Bronchial epithelial cell (primary cell): ENCODE measurements at regions not wholly inside any gene's neighbourhood (a gene's known extent, or its start where the extent isn't known, plus 50 kb on each side); places are given as distances from the start of the nearest gene placed in this dataset.

Experiments
- DNase-seq: peaks from one replicate; pipeline ENCODE4 v3.0.0-alpha.2; 2010; ENCODE audit warnings: low read depth
- FAIRE-seq: peaks from 2 replicates; lab custom pipeline; 2011; peaks lifted over from hg19 to GRCh38; lab: Jason Lieb, UNC
- H3K27me3 ChIP-seq: 2 replicates; pipeline ENCODE4 v1.5.1; 2011; ENCODE audit warnings: low read length; ENCODE audit not compliant: control insufficient read depth, insufficient read depth
- H3K36me3 ChIP-seq: 2 replicates; pipeline ENCODE4 v1.5.1; 2011; ENCODE audit warnings: low read length; ENCODE audit not compliant: control insufficient read depth, insufficient read depth
- H3K4me3 ChIP-seq: 2 replicates; pipeline ENCODE4 v1.5.1; 2011; ENCODE audit warnings: mild to moderate bottlenecking, low read depth, low read length, control low read depth
- CTCF ChIP-seq: IDR thresholded peaks from 2 replicates; pipeline ENCODE4 v1.5.1; 2011; ENCODE audit warnings: mild to moderate bottlenecking, moderate library complexity, low read length, control low read depth, inconsistent platforms; ENCODE audit not compliant: insufficient read depth, severe bottlenecking

GRCh38 chr5:131081374-131081773, 83.7 kb downstream of the HINT1 start:
- no peak for FAIRE-seq
- H3K4me3 ChIP-seq, result no peak overlapping the region
- no peaks in the 10 kb centered on the region for H3K27me3 ChIP-seq
- H3K36me3 ChIP-seq, result no peaks in the 10 kb centered on the region
- no peak for TF ChIP-seq CTCF
- DNase-seq, result peak; percentile 6

- TF ChIP-seq CTCF, result no peak
- H3K27me3 ChIP-seq, result no peaks in the 10 kb centered on the region
- DNase-seq, result no peak
- no peak overlapping the region for H3K4me3 ChIP-seq
- no peak for FAIRE-seq
- no peaks in the 10 kb centered on the region for H3K36me3 ChIP-seq
These were observed 85.8 kb downstream of the HINT1 start for GRCh38 chr5:131079232-131079631.

DNA sequence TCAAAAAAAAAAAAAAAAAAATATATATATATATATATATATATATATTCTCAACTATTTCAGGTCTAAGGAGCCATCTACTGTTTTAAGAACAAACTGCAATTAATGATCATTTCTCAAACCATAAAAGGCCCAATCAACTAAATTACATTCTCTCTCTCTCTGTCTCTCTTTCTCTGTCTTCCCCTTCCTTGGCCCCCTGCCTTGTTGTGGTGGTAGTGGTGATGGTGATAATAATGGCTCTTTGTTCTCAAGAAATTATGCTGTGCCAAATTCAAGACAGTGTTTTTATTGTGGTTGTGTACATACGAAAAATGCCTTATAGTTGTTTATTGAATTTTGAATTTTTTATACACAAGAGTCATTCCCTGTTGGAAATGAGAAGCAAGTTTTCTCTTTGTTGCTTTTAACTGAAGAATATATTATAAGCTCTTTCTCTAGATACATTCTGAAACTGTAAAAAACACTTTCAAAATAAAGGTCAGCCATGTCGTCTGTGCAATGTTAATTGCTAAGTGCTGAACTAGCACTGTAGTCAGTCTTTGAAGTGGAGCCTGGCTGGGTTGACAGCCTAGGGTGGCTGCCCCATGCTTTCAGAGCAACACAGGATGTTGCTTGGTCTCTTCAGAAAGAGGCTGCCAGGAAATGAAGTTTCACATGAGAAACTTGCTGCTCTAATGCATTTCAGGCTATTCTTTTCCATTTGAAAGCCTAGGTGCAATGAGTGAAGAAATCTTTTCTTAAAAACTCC, 96.0 kb downstream of the HINT1 start:
- no peaks in the 10 kb centered on the region for H3K27me3 ChIP-seq
- H3K4me3 ChIP-seq, result no peak overlapping the region
- FAIRE-seq (no peak), DNase-seq (no peak)
- no peak for TF ChIP-seq CTCF
- H3K36me3 ChIP-seq, result no peaks in the 10 kb centered on the region

DNA sequence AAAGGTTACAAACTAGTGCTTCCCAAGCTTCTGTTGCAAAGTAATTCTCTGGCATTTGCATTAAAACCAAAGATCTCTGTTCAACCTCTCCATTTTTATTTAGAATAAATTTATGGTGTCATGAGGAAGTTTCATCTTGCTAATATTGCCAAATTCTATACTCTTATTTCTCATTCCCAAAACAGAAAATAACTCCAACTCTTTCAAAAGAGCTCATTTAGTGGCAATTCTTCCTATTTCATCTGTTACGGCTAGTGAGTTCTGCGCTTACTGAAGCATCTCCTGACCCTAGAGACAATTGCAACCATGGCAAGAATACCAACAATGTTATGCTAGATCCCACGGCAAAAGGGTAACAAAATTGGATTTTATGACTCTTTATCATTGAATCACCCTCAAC, 97.0 kb downstream of the HINT1 start:
- DNase-seq (no peak), FAIRE-seq (no peak)
- Histone ChIP-seq H3K4me3 (no peak overlapping the region), H3K27me3 (no peaks in the 10 kb centered on the region), H3K36me3 (no peaks in the 10 kb centered on the region)
- TF ChIP-seq CTCF, result no peak

GRCh38 chr5:131067636-131068035, 97.4 kb downstream of the HINT1 start:
- no peak for TF ChIP-seq CTCF
- DNase-seq (peak; percentile 71), FAIRE-seq (no peak)
- H3K36me3 ChIP-seq, result no peaks in the 10 kb centered on the region
- H3K4me3 ChIP-seq, result no peak overlapping the region
- H3K27me3 ChIP-seq, result no peaks in the 10 kb centered on the region
